ENCODE measurements at regions not wholly inside any gene's neighbourhood (a gene's known extent, or its start where the extent isn't known, plus 50 kb on each side); places are given as distances from the start of the nearest gene placed in this dataset.
"Not testable (repeated sequence)": the region's sequence is repeated elsewhere in the genome, so short reads cannot be mapped to it uniquely, and the experiment has no call there.

- DNase-seq: no peak
- intact Hi-C loops (cut with DNase I): no loop called here
Observed at GRCh38 chr12:83361071-83361470, 674.4 kb downstream of the TMTC2 start.

- intact Hi-C loops (cut with DNase I): no loop called here
- DNase-seq: no peak
Observed at GRCh38 chr12:83349907-83350611, 663.4 kb downstream of the TMTC2 start.

GRCh38 chr12:83346333-83346732 is 659.6 kb downstream of the TMTC2 start:
- DNase-seq: no peak
- intact Hi-C loops (cut with DNase I): no loop called here

- intact Hi-C loops (cut with DNase I): no loop called here
- DNase-seq: no peak
Observed at GRCh38 chr12:83343767-83344166, 657.1 kb downstream of the TMTC2 start.

- intact Hi-C loops (cut with DNase I): no loop called here
- DNase-seq: no peak
Observed at GRCh38 chr12:83335748-83336147, 649.0 kb downstream of the TMTC2 start.

- intact Hi-C loops (cut with DNase I): no loop called here
- no peak for DNase-seq
Observed at GRCh38 chr12:83326666-83327065, 640.0 kb downstream of the TMTC2 start.

- no peak for DNase-seq
- intact Hi-C loops (cut with DNase I): no loop called here
Observed at GRCh38 chr12:83323866-83324265, 637.2 kb downstream of the TMTC2 start.

- intact Hi-C loops (cut with DNase I): no loop called here
- no peak for DNase-seq
Observed at GRCh38 chr12:83322809-83323208, 636.1 kb downstream of the TMTC2 start.

- intact Hi-C loops (cut with DNase I): no loop called here
- DNase-seq: no peak
Observed at GRCh38 chr12:83321971-83322370, 635.3 kb downstream of the TMTC2 start.

- DNase-seq: no peak
- intact Hi-C loops (cut with DNase I): no loop called here
Observed at GRCh38 chr12:83320350-83320749, 633.6 kb downstream of the TMTC2 start.

GRCh38 chr12:83318386-83319098 is 631.8 kb downstream of the TMTC2 start:
- no peak for DNase-seq
- intact Hi-C loops (cut with DNase I): no loop called here

GRCh38 chr12:83317595-83317994 is 630.9 kb downstream of the TMTC2 start:
- DNase-seq: no peak
- intact Hi-C loops (cut with DNase I): no loop called here

- intact Hi-C loops (cut with DNase I): no loop called here
- DNase-seq: no peak
Observed at GRCh38 chr12:83313827-83314226, 627.1 kb downstream of the TMTC2 start.

- intact Hi-C loops (cut with DNase I): no loop called here
- DNase-seq: no peak
Observed at GRCh38 chr12:83313322-83313721, 626.6 kb downstream of the TMTC2 start.

- DNase-seq: no peak
- intact Hi-C loops (cut with DNase I): no loop called here
Observed at GRCh38 chr12:83276904-83277303, 590.2 kb downstream of the TMTC2 start.

- intact Hi-C loops (cut with DNase I): no loop called here
- no peak for DNase-seq
Observed at GRCh38 chr12:83271201-83271600, 584.5 kb downstream of the TMTC2 start.

- intact Hi-C loops (cut with DNase I): no loop called here
Observed at GRCh38 chr12:83265808-83266207, 579.1 kb downstream of the TMTC2 start.

GRCh38 chr12:83261998-83262397 is 575.3 kb downstream of the TMTC2 start:
- no peak for DNase-seq
- intact Hi-C loops (cut with DNase I): no loop called here

More at GRCh38 chr12:83265808-83266207, 579.1 kb downstream of the TMTC2 start:
- no peak for DNase-seq

GRCh38 chr12:83260126-83260525 is 573.4 kb downstream of the TMTC2 start:
- DNase-seq; intact Hi-C loops (cut with DNase I): not testable (repeated sequence)

GRCh38 chr12:83257726-83258125 is 571.0 kb downstream of the TMTC2 start:
- intact Hi-C loops (cut with DNase I): no loop called here
- no peak for DNase-seq

- intact Hi-C loops (cut with DNase I): no loop called here
- no peak for DNase-seq
Observed at GRCh38 chr12:83256562-83256961, 569.9 kb downstream of the TMTC2 start.

- DNase-seq: no peak
- intact Hi-C loops (cut with DNase I): no loop called here
Observed at GRCh38 chr12:83250866-83251265, 564.2 kb downstream of the TMTC2 start.
